Panc1 (cell line): ENCODE measurements at regions not wholly inside any gene's neighbourhood (a gene's known extent, or its start where the extent isn't known, plus 50 kb on each side); places are given as distances from the start of the nearest gene placed in this dataset.

Experiments used
- ATAC-seq: fragments of 200-7000 bp; cut with Tn5 transposase; 2 replicates; pipeline ENCODE4 v1.9.1; 2020; ENCODE audit warnings: mild to moderate bottlenecking, moderate library complexity
- BruUV-seq: library from RNA; stranded (reverse); fragments of 400-500 nt; replicated peaks from 2 replicates; lab custom pipeline; 2021; lab: Mats Ljungman, UMichigan
- CTCF ChIA-PET: fragments of 300-600 bp; sonication (Branson Sonifier 250); formaldehyde crosslinking; loops from one replicate; lab custom pipeline; 2022; ENCODE audit warnings: antibody characterized with exemption; lab: Charles Lee
- POLR2A ChIA-PET: fragments of 300-600 bp; sonication (Branson Sonifier 250); formaldehyde crosslinking; loops from one replicate; lab custom pipeline; 2022; ENCODE audit warnings: antibody characterized with exemption; lab: Charles Lee
- DNase-seq: peaks from one replicate; pipeline ENCODE4 v3.0.0-alpha.2; 2010; ENCODE audit warnings: low read depth, low spot score
- H3K27ac ChIP-seq: 2 replicates; pipeline ENCODE4 v1.5.1; 2011; ENCODE audit warnings: mild to moderate bottlenecking, low read length, inconsistent platforms
- H3K27me3 ChIP-seq: fragments of 200-500 bp; sonication (Bioruptor generic); 2 replicates; pipeline ENCODE4 v1.6.0; 2014; ENCODE audit warnings: low read length, inconsistent platforms; ENCODE audit not compliant: control insufficient read depth, insufficient read depth
- H3K36me3 ChIP-seq: fragments of 200-500 bp; sonication (Bioruptor generic); 2 replicates; pipeline ENCODE4 v1.5.1; 2014; ENCODE audit warnings: inconsistent platforms, mild to moderate bottlenecking, low read length, moderate library complexity; ENCODE audit not compliant: control insufficient read depth, insufficient read depth
- H3K4me1 ChIP-seq: 2 replicates; pipeline ENCODE4 v1.5.1; 2011; ENCODE audit warnings: inconsistent platforms, mild to moderate bottlenecking, low read length, moderate library complexity; ENCODE audit not compliant: control insufficient read depth, insufficient read depth
- H3K4me3 ChIP-seq, 2 experiments: 2 replicates each; pipeline ENCODE4 v1.5.1; 2011 to 2012; ENCODE audit warnings: low read depth in 2 of 2, low read length in 2 of 2, mild to moderate bottlenecking in 2 of 2, inconsistent platforms in 1 of 2, moderate library complexity in 1 of 2
- H3K9me3 ChIP-seq: fragments of 200-500 bp; sonication (Bioruptor generic); 2 replicates; pipeline ENCODE4 v1.5.1; 2014; ENCODE audit warnings: low read depth, mild to moderate bottlenecking, inconsistent platforms, low read length, moderate library complexity; ENCODE audit not compliant: control insufficient read depth, insufficient read depth
- POLR2AphosphoS5 ChIP-seq: IDR thresholded peaks from 2 replicates; pipeline ENCODE4 v1.6.1; 2012; ENCODE audit warnings: mild to moderate bottlenecking, low read depth, low read length, moderate library complexity
- SIN3A ChIP-seq: IDR thresholded peaks from 2 replicates; pipeline ENCODE4 v1.6.1; 2012; ENCODE audit warnings: low read depth, mild to moderate bottlenecking, low read length, moderate library complexity, borderline replicate concordance; ENCODE audit not compliant: insufficient read depth
- TCF7L2 ChIP-seq: IDR thresholded peaks from 2 replicates; pipeline ENCODE4 v1.6.1; 2011; ENCODE audit warnings: mild to moderate bottlenecking, low read depth, low read length, inconsistent platforms
- in situ Hi-C: cut with HindIII; loops from 2 replicates; pipeline ENCODE4 v1.10.0; 2016; ENCODE audit warnings: low sequenced_read_pairs, low pct_unique_long_range_greater_than_20kb
- intact Hi-C: fragments of 100-400 bp; cut with micrococcal nuclease; formaldehyde crosslinking; loops from one replicate; pipeline ENCODE4 v1.10.0; 2022; ENCODE audit not compliant: unreplicated experiment
- TF ChIP-seq, protein P1 (sequence below), 2 experiments: IDR thresholded peaks; 2 replicates each; pipeline ENCODE4 v1.6.1; 2011 to 2012; ENCODE audit warnings: low read depth in 2 of 2, control low read depth in 1 of 2, low read length in 1 of 2, mild to moderate bottlenecking in 1 of 2, moderate library complexity in 1 of 2; ENCODE audit not compliant: insufficient read depth in 1 of 2
- TF ChIP-seq, protein P2 (sequence below): fragments of 450-650 bp; IDR thresholded peaks from 2 replicates; pipeline ENCODE4 v1.5.1; 2017; ENCODE audit warnings: mild to moderate bottlenecking

DNA sequence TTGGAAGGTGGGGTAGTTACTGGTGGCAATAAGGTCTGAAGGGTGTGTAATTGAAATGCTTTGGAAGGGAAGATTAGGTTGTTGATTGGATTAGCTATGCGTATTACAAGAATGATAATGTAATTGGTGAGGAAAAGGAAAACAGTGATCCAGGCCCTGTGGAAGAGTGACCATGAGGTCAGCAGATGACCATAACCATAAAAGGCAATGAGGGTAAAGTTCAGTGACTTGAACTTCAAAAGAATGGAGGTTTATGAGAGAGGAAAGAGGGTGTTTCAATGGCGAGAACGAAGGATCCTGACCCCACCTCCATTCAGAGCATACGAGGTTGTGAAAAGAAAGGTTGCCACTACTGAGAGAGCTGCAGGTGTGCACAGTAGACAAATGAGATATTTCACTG, 439.7 kb downstream of the CCSER2 start:
- Histone ChIP-seq H3K4me3 (no peak overlapping the region), H3K36me3 (no peaks in the 10 kb centered on the region), H3K27ac (no peak overlapping the region), H3K4me1 (no peaks in the 10 kb centered on the region), H3K27me3 (no peaks in the 10 kb centered on the region), H3K9me3 (no peaks in the 10 kb centered on the region)
- TF ChIP-seq POLR2AphosphoS5 (no peak), TCF7L2 (no peak), SIN3A (no peak)
- TF ChIP-seq, protein P1, sequence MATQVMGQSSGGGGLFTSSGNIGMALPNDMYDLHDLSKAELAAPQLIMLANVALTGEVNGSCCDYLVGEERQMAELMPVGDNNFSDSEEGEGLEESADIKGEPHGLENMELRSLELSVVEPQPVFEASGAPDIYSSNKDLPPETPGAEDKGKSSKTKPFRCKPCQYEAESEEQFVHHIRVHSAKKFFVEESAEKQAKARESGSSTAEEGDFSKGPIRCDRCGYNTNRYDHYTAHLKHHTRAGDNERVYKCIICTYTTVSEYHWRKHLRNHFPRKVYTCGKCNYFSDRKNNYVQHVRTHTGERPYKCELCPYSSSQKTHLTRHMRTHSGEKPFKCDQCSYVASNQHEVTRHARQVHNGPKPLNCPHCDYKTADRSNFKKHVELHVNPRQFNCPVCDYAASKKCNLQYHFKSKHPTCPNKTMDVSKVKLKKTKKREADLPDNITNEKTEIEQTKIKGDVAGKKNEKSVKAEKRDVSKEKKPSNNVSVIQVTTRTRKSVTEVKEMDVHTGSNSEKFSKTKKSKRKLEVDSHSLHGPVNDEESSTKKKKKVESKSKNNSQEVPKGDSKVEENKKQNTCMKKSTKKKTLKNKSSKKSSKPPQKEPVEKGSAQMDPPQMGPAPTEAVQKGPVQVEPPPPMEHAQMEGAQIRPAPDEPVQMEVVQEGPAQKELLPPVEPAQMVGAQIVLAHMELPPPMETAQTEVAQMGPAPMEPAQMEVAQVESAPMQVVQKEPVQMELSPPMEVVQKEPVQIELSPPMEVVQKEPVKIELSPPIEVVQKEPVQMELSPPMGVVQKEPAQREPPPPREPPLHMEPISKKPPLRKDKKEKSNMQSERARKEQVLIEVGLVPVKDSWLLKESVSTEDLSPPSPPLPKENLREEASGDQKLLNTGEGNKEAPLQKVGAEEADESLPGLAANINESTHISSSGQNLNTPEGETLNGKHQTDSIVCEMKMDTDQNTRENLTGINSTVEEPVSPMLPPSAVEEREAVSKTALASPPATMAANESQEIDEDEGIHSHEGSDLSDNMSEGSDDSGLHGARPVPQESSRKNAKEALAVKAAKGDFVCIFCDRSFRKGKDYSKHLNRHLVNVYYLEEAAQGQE (IDR thresholded peaks at IDR 0.05; ENCODE audit: insufficient read depth in 1 of 2, low read depth in 2 of 2, low read length in 1 of 2): no peak
- TF ChIP-seq, protein P2, sequence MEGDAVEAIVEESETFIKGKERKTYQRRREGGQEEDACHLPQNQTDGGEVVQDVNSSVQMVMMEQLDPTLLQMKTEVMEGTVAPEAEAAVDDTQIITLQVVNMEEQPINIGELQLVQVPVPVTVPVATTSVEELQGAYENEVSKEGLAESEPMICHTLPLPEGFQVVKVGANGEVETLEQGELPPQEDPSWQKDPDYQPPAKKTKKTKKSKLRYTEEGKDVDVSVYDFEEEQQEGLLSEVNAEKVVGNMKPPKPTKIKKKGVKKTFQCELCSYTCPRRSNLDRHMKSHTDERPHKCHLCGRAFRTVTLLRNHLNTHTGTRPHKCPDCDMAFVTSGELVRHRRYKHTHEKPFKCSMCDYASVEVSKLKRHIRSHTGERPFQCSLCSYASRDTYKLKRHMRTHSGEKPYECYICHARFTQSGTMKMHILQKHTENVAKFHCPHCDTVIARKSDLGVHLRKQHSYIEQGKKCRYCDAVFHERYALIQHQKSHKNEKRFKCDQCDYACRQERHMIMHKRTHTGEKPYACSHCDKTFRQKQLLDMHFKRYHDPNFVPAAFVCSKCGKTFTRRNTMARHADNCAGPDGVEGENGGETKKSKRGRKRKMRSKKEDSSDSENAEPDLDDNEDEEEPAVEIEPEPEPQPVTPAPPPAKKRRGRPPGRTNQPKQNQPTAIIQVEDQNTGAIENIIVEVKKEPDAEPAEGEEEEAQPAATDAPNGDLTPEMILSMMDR: no peak
- intact Hi-C loops (no loop called here), in situ Hi-C loops (no loop called here)
- BruUV-seq: no TSS peak
- ATAC-seq (no peak), DNase-seq (no peak)
- ChIA-PET POLR2A (no interaction called here), CTCF (no interaction called here)

DNA sequence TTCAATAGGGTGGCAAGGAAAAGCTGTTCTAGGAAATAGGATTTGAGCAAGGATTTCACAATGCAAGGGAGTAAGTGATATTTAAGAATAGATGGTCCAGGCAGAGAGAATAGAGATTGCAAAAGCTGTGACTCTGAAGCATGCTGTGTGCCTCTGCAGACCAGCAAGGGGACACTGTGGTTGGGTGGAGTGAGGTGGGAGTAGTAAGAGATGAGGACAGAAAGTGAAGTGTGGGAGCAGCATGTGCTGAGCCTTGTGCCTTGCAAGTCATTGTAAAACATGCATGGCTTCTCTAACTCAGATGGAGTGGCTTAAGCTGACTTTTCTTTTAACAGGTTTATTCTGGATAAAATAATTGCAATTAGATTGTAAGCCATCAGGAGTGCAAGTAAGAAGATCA, 442.4 kb downstream of the CCSER2 start:
- no TSS peak for BruUV-seq
- ChIA-PET CTCF (no interaction called here), POLR2A (no interaction called here)
- Histone ChIP-seq H3K36me3 (no peaks in the 10 kb centered on the region), H3K27ac (no peak overlapping the region), H3K4me3 (no peak overlapping the region), H3K27me3 (no peaks in the 10 kb centered on the region), H3K9me3 (no peaks in the 10 kb centered on the region), H3K4me1 (no peaks in the 10 kb centered on the region)
- DNase-seq (no peak), ATAC-seq (no peak)
- intact Hi-C loops: no loop called here
- no peak for TF ChIP-seq SIN3A
- TF ChIP-seq, protein P1 (IDR thresholded peaks at IDR 0.05; ENCODE audit: insufficient read depth in 1 of 2, low read depth in 2 of 2, low read length in 1 of 2): no peak
- TF ChIP-seq TCF7L2: no peak
- TF ChIP-seq, protein P2: no peak
- no peak for TF ChIP-seq POLR2AphosphoS5
- in situ Hi-C loops: no loop called here
